ENCODE measurements at regions not wholly inside any gene's neighbourhood (a gene's known extent, or its start where the extent isn't known, plus 50 kb on each side); places are given as distances from the start of the nearest gene placed in this dataset.
"Not testable (repeated sequence)": the region's sequence is repeated elsewhere in the genome, so short reads cannot be mapped to it uniquely, and the experiment has no call there.

DNA sequence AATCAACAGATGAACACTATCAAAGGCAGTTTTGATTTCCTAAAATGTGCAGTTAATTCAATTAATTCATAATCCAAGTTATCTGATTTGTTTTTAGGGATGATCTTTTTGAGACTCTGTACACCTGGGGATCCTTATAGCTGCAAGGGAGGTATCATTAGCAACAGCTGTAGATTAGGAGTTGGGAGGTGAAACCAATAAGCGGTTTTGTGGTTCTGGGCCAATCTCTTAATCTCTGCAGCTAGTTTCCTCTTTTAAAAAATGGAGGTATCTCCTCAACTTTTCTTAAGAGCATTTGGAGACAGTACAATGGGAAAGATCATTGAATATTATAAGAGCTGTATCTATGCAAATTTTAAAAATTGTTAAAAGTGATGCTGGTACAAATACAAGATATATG, 126.0 kb downstream of the MC4R start:
- Histone ChIP-seq H3K4me2 (ENCODE audit: low read depth, low read length, poor library complexity, severe bottlenecking) (peak overlapping the region; percentile 58), H3K9me2 (replicated peaks; ENCODE audit: low read depth, low read length) (no peaks in the 10 kb centered on the region), H2AFZ (ENCODE audit: low read length) (no peak overlapping the region), H3K9me3 (ENCODE audit: insufficient read depth, low read depth, low read length) (no peaks in the 10 kb centered on the region), H3K4me3 (ENCODE audit: low read length, poor library complexity, severe bottlenecking) (no peak overlapping the region), H3K27me3 (ENCODE audit: insufficient read depth, low read length, poor library complexity, severe bottlenecking) (no peaks in the 10 kb centered on the region), H3F3A (ENCODE audit: low read depth) (no peaks in the 10 kb centered on the region), H4K20me1 (ENCODE audit: insufficient read depth, low read length, poor library complexity, severe bottlenecking) (no peaks in the 10 kb centered on the region), H3K9ac (ENCODE audit: low read depth, low read length, poor library complexity, severe bottlenecking) (no peak overlapping the region), H3K79me2 (ENCODE audit: insufficient read depth, low read length) (no peaks in the 10 kb centered on the region), H3K36me3 (ENCODE audit: insufficient read depth, low read length) (no peaks in the 10 kb centered on the region), H3K4me1 (ENCODE audit: insufficient read depth, low read length, poor library complexity, severe bottlenecking) (peaks cover 29% of the 10 kb centered on the region)
- TF ChIP-seq EZH2phosphoT487 (IDR thresholded peaks at IDR 0.05; ENCODE audit: borderline replicate concordance): no peak
- TF ChIP-seq, protein P1, sequence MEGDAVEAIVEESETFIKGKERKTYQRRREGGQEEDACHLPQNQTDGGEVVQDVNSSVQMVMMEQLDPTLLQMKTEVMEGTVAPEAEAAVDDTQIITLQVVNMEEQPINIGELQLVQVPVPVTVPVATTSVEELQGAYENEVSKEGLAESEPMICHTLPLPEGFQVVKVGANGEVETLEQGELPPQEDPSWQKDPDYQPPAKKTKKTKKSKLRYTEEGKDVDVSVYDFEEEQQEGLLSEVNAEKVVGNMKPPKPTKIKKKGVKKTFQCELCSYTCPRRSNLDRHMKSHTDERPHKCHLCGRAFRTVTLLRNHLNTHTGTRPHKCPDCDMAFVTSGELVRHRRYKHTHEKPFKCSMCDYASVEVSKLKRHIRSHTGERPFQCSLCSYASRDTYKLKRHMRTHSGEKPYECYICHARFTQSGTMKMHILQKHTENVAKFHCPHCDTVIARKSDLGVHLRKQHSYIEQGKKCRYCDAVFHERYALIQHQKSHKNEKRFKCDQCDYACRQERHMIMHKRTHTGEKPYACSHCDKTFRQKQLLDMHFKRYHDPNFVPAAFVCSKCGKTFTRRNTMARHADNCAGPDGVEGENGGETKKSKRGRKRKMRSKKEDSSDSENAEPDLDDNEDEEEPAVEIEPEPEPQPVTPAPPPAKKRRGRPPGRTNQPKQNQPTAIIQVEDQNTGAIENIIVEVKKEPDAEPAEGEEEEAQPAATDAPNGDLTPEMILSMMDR (conservative IDR thresholded peaks at IDR 0.05; ENCODE audit: low read length): no peak

DNA sequence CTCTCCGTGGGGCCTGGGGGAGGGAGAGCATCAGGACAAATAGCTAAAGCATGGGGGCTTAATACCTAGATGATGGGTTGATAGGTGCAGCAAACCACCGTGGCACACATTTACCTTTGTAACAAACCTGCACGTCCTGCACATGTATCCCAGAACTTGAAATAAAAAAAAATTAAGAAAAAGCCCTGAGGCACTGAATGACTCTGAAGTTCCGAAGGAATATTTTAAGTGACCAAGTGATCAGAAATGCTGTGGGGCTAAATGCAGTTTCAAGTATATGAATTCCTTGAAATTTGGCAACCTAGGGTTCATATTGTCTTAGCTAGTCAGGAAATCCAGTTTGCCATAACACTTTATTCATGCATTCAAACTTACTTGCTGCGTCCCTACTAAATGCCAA, 127.5 kb downstream of the MC4R start:
- Histone ChIP-seq H3K4me1 (ENCODE audit: insufficient read depth, low read length, poor library complexity, severe bottlenecking) (peaks cover 29% of the 10 kb centered on the region), H2AFZ (ENCODE audit: low read length) (no peak overlapping the region), H3K27me3 (ENCODE audit: insufficient read depth, low read length, poor library complexity, severe bottlenecking) (no peaks in the 10 kb centered on the region), H3K9ac (ENCODE audit: low read depth, low read length, poor library complexity, severe bottlenecking) (no peak overlapping the region), H3K9me3 (ENCODE audit: insufficient read depth, low read depth, low read length) (no peaks in the 10 kb centered on the region), H3K9me2 (replicated peaks; ENCODE audit: low read depth, low read length) (no peaks in the 10 kb centered on the region), H3K79me2 (ENCODE audit: insufficient read depth, low read length) (no peaks in the 10 kb centered on the region), H3K4me3 (ENCODE audit: low read length, poor library complexity, severe bottlenecking) (no peak overlapping the region), H3K4me2 (ENCODE audit: low read depth, low read length, poor library complexity, severe bottlenecking) (no peak overlapping the region), H4K20me1 (ENCODE audit: insufficient read depth, low read length, poor library complexity, severe bottlenecking) (no peaks in the 10 kb centered on the region), H3F3A (ENCODE audit: low read depth) (no peaks in the 10 kb centered on the region), H3K36me3 (ENCODE audit: insufficient read depth, low read length) (no peaks in the 10 kb centered on the region)
- no peak for TF ChIP-seq EZH2phosphoT487 (IDR thresholded peaks at IDR 0.05; ENCODE audit: borderline replicate concordance)
- TF ChIP-seq, protein P1 (conservative IDR thresholded peaks at IDR 0.05; ENCODE audit: low read length): no peak

DNA sequence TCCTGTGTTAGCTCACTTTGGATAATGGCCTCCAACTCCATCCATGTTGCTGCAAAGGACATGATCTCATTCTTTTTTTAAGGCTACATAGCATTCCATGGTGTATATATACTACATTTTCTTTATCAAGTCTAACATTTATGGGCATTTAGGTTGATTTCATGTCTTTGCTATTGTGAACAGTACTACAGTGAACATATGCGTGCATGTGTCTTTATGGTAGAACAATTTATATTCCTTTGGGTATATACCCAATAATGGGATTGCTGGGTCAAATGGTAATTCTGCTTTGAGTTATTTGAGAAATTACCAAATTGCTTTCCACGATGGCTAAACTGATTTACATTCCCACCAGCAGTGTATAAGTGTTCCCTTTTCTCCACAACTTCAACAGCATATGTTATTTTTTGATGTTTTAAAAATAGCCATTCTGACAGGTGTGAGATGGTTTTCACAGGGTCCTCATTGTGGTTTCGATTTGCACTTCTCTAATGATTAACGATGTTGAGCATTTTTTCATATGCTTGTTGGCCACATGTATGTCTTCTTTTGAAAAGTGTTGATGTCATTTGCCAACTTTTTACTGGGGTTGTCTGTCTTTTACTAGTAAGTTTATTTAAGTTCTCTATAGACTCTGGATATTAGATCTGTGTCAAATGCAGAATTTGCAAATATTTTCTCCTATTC, 133.4 kb downstream of the MC4R start:
- not testable (repeated sequence) for H3K4me1 ChIP-seq (ENCODE audit: insufficient read depth, low read length, poor library complexity, severe bottlenecking); H3K4me2 ChIP-seq (ENCODE audit: low read depth, low read length, poor library complexity, severe bottlenecking); H3K36me3 ChIP-seq (ENCODE audit: insufficient read depth, low read length); H3K9me2 ChIP-seq (replicated peaks; ENCODE audit: low read depth, low read length); H3F3A ChIP-seq (ENCODE audit: low read depth); H4K20me1 ChIP-seq (ENCODE audit: insufficient read depth, low read length, poor library complexity, severe bottlenecking); H3K9ac ChIP-seq (ENCODE audit: low read depth, low read length, poor library complexity, severe bottlenecking); H3K9me3 ChIP-seq (ENCODE audit: insufficient read depth, low read depth, low read length); H3K27me3 ChIP-seq (ENCODE audit: insufficient read depth, low read length, poor library complexity, severe bottlenecking); H3K4me3 ChIP-seq (ENCODE audit: low read length, poor library complexity, severe bottlenecking); H2AFZ ChIP-seq (ENCODE audit: low read length); H3K79me2 ChIP-seq (ENCODE audit: insufficient read depth, low read length)

DNA sequence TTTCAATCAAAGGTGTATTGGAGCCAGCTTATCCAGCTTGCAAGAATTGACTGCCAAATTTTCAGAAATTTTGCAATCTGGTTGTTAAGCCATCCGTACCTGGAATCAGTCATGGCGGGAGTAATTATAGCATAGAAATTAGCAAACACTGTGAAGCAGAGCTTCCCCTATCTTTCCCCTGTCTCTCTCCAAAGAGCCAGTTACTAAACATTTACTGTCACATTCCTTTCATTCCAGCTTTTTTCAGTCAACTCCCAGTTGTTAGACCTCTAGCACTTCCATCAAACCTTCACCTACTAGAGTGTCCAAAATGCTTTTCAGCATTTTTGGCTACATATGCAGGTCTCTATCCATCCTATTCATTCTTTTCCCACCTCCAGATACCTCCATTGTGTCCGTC, 137.4 kb downstream of the MC4R start:
- Histone ChIP-seq H4K20me1 (ENCODE audit: insufficient read depth, low read length, poor library complexity, severe bottlenecking) (no peaks in the 10 kb centered on the region), H3K9ac (ENCODE audit: low read depth, low read length, poor library complexity, severe bottlenecking) (no peak overlapping the region), H3F3A (ENCODE audit: low read depth) (no peaks in the 10 kb centered on the region), H3K4me3 (ENCODE audit: low read length, poor library complexity, severe bottlenecking) (no peak overlapping the region), H3K9me2 (replicated peaks; ENCODE audit: low read depth, low read length) (no peaks in the 10 kb centered on the region), H2AFZ (ENCODE audit: low read length) (no peak overlapping the region), H3K27me3 (ENCODE audit: insufficient read depth, low read length, poor library complexity, severe bottlenecking) (no peaks in the 10 kb centered on the region), H3K9me3 (ENCODE audit: insufficient read depth, low read depth, low read length) (no peaks in the 10 kb centered on the region), H3K4me2 (ENCODE audit: low read depth, low read length, poor library complexity, severe bottlenecking) (no peak overlapping the region), H3K36me3 (ENCODE audit: insufficient read depth, low read length) (no peaks in the 10 kb centered on the region), H3K4me1 (ENCODE audit: insufficient read depth, low read length, poor library complexity, severe bottlenecking) (no peaks in the 10 kb centered on the region), H3K79me2 (ENCODE audit: insufficient read depth, low read length) (no peaks in the 10 kb centered on the region)
- TF ChIP-seq EZH2phosphoT487 (IDR thresholded peaks at IDR 0.05; ENCODE audit: borderline replicate concordance): no peak
- TF ChIP-seq, protein P1 (conservative IDR thresholded peaks at IDR 0.05; ENCODE audit: low read length): no peak

Measured in Loucy (cell line).